Breast epithelium (tissue), 4 donors: ENCODE measurements at regions not wholly inside any gene's neighbourhood (a gene's known extent, or its start where the extent isn't known, plus 50 kb on each side); places are given as distances from the start of the nearest gene placed in this dataset.

Source experiments
- DNase-seq, 2 donors: peaks; one replicate each; pipeline ENCODE4 v3.0.0-alpha.2; 2019; ENCODE audit warnings: low spot score in 2 of 2
- H3K27ac ChIP-seq, 2 donors: fragments of 200-600 bp; sonication (generic) in 1 of 2; one replicate each; pipeline ENCODE4 v1.5.1; 2016 to 2019; ENCODE audit warnings: mild to moderate bottlenecking in 1 of 2
- H3K27me3 ChIP-seq, 2 donors: fragments of 200-600 bp; sonication (generic) in 1 of 2; one replicate each; pipeline versions ENCODE4 v1.5.1 to v1.6.0; 2017 to 2019; ENCODE audit warnings: control low read depth in 1 of 2, mild to moderate bottlenecking in 1 of 2
- H3K36me3 ChIP-seq: fragments of 200-600 bp; one replicate; pipeline ENCODE4 v1.5.1; 2019
- H3K4me1 ChIP-seq, 2 donors: fragments of 200-600 bp; sonication (generic); one replicate each; pipeline ENCODE4 v1.5.1; 2016 to 2019; ENCODE audit warnings: control low read depth in 1 of 2
- H3K4me3 ChIP-seq, 3 donors: fragments of 200-600 bp; sonication (generic); 1 replicate in 2 of 3; 2 replicates in 1 of 3; pipeline ENCODE4 v1.5.1; 2016 to 2019; ENCODE audit warnings: mild to moderate bottlenecking in 3 of 3, moderate library complexity in 2 of 3
- H3K9me3 ChIP-seq, 2 donors: fragments of 200-600 bp; sonication (generic) in 1 of 2; one replicate each; pipeline ENCODE4 v1.5.1; 2016 to 2019; ENCODE audit warnings: control low read depth in 1 of 2
- POLR2A ChIP-seq: fragments of 450-650 bp; IDR thresholded peaks from one replicate; pipeline ENCODE4 v1.6.1; 2016; ENCODE audit warnings: antibody characterized with exemption, mild to moderate bottlenecking, moderate library complexity
- POLR2AphosphoS5 ChIP-seq, 3 donors: sonication (generic); formaldehyde crosslinking; IDR thresholded peaks; one replicate each; pipeline ENCODE4 v1.6.1; 2017; ENCODE audit warnings: antibody characterized with exemption in 3 of 3
- intact Hi-C: fragments of 100-400 bp; cut with DNase I; formaldehyde crosslinking; loops from one replicate; pipeline ENCODE4 v1.15.1; 2023; ENCODE audit warnings: low total_unique reads
- TF ChIP-seq, protein P1 (sequence below), 3 donors: fragments of 450-650 bp; IDR thresholded peaks; one replicate each; pipeline ENCODE4 v1.5.1; 2016 to 2017; ENCODE audit warnings: antibody characterized with exemption in 3 of 3, mild to moderate bottlenecking in 3 of 3, moderate library complexity in 3 of 3

DNA sequence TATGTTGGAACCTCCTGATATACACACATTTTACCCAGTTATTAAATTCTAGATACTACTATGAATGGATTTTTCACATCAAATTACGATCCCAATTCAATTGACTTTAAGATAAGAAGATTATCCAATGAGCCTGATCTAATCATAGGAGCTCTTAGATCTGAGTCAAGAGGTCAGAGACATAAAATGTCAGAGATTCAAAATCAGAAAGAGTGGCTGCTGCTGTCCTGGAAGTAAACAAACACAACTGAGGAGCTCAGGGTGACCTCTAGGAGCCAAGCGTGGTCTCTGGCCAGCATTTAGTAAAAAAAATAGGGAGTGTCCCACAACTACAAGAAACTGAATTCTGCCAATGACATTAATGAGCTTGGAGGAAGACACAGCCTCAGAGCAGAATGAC lies 557.1 kb upstream of the CBLB start:
- H3K4me3 ChIP-seq, result no peak overlapping the region
- DNase-seq, result no peak
- no peaks in the 10 kb centered on the region for H3K27me3 ChIP-seq
- no peak overlapping the region for H3K27ac ChIP-seq
- intact Hi-C loops, result loop anchor here (5.0 kb wide), 1 partner anchor 849 kb away; no protein-coding TSS in a partner anchor
- TF ChIP-seq POLR2A, result no peak
- TF ChIP-seq, protein P1, sequence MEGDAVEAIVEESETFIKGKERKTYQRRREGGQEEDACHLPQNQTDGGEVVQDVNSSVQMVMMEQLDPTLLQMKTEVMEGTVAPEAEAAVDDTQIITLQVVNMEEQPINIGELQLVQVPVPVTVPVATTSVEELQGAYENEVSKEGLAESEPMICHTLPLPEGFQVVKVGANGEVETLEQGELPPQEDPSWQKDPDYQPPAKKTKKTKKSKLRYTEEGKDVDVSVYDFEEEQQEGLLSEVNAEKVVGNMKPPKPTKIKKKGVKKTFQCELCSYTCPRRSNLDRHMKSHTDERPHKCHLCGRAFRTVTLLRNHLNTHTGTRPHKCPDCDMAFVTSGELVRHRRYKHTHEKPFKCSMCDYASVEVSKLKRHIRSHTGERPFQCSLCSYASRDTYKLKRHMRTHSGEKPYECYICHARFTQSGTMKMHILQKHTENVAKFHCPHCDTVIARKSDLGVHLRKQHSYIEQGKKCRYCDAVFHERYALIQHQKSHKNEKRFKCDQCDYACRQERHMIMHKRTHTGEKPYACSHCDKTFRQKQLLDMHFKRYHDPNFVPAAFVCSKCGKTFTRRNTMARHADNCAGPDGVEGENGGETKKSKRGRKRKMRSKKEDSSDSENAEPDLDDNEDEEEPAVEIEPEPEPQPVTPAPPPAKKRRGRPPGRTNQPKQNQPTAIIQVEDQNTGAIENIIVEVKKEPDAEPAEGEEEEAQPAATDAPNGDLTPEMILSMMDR (IDR thresholded peaks at IDR 0.05), result no peak
- no peak for TF ChIP-seq POLR2AphosphoS5 (IDR thresholded peaks at IDR 0.05)
- H3K36me3 ChIP-seq, result no peaks in the 10 kb centered on the region
- H3K9me3 ChIP-seq, result no peaks in the 10 kb centered on the region
- no peaks in the 10 kb centered on the region for H3K4me1 ChIP-seq

DNA sequence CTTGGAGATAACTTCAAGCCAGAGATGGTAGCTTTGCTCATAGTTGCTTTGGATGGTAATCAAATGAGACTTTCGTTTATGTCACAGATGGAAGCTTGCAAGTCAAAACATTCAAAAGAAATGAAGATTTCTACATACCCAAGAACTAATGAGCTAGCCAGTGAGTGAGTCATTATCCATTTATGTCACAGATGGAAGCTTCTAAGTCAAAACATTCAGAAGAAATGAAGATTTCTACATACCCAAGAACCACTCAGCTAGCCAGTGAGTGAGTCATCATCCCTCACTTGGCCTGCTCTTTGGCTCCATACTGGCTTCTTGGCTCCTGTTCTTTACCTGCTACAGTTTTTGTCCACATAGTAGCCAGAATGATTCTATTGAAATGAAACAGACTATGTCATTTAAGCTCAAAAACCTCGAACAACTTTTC lies 559.8 kb upstream of the CBLB start:
- no peaks in the 10 kb centered on the region for H3K36me3 ChIP-seq
- H3K4me3 ChIP-seq, result no peak overlapping the region
- no peaks in the 10 kb centered on the region for H3K4me1 ChIP-seq
- intact Hi-C loops, result loop anchor here (5.0 kb wide), 1 partner anchor 851 kb away; no protein-coding TSS in a partner anchor
- H3K27me3 ChIP-seq, result no peaks in the 10 kb centered on the region
- DNase-seq, result no peak
- no peaks in the 10 kb centered on the region for H3K9me3 ChIP-seq
- no peak overlapping the region for H3K27ac ChIP-seq
- TF ChIP-seq POLR2A (no peak), POLR2AphosphoS5 (IDR thresholded peaks at IDR 0.05) (peak in 1 of 3 donors; percentile 22)
- TF ChIP-seq, protein P1 (IDR thresholded peaks at IDR 0.05), result no peak

DNA sequence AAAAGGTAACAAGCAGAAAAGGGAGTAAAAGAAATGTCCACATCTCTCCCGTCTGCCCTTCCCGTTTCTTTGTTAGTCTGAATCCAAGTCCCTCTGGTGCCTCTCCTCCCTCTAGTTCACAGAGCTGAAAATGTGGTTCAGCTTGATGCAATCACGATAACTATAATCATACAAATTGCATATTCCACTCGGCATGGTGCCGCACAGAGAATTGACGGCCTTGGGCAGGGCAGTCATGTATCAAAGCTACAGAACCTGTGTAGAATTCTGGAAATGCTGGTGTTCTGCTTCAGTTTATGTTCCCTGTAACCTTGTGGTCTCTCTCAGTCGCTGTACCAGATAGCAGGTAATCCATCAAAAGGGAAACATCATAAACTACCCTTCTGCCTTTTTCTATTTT lies 562.9 kb upstream of the CBLB start:
- Histone ChIP-seq H3K9me3 (no peaks in the 10 kb centered on the region), H3K4me3 (no peak overlapping the region), H3K27ac (no peak overlapping the region), H3K36me3 (no peaks in the 10 kb centered on the region), H3K4me1 (no peaks in the 10 kb centered on the region), H3K27me3 (no peaks in the 10 kb centered on the region)
- TF ChIP-seq, protein P1 (IDR thresholded peaks at IDR 0.05), result no peak
- TF ChIP-seq POLR2AphosphoS5 (IDR thresholded peaks at IDR 0.05) (peak in 1 of 3 donors; percentile 20), POLR2A (no peak)
- no peak for DNase-seq
- intact Hi-C loops, result no loop called here

DNA sequence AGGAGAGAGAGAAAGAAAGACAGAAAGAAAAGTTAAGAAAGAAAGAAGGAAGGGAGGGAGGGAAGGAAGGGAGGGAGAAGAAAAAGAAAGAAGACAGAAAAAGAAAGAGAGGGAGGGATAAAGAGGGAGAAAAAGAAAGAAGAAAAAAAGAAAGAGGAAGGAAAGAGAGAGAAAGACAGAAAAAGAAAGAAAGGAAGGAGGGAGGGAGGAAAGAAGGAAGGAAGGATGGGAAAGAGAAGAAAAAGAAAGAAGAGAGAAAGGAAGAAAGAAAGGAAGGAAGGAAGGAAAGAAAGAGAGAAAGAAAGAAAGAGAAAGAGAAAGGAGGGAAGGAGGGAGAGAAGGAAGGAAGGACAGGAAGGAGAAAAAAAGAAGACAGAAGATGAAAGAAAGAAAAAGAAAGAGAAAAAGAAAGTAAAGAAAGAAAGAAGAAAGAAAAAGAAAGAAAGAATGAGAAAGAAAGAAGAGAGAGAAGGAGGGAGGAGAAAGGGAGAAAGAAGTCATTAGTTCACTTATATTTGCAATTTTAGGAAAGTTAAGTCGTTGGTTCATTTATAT lies 567.2 kb upstream of the CBLB start:
- Histone ChIP-seq H3K27ac (no peak overlapping the region), H3K36me3 (no peaks in the 10 kb centered on the region), H3K4me1 (no peaks in the 10 kb centered on the region), H3K9me3 (no peaks in the 10 kb centered on the region), H3K4me3 (no peak overlapping the region), H3K27me3 (no peaks in the 10 kb centered on the region)
- no peak for DNase-seq
- TF ChIP-seq POLR2AphosphoS5 (IDR thresholded peaks at IDR 0.05) (no peak), POLR2A (no peak)
- TF ChIP-seq, protein P1 (IDR thresholded peaks at IDR 0.05), result no peak
- intact Hi-C loops, result no loop called here

DNA sequence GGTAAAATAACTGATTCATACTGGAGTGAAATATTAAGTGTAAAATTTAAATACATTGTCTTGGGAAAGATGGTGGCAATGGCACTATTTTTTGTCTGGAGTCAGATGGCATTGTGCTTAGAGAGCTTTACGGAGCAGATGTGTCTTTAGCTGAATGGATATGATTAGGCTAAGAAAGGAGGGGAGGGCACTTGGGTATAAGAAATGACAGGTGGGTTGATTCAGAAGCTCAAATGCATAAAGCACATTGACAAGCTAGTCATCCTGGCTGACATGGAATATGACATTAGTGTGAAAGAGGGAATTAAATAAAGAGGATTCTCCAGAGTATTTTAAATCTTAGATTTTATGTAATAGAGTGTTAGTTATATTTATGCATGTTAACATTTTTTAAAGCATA lies 570.1 kb upstream of the CBLB start:
- DNase-seq, result no peak
- Histone ChIP-seq H3K4me1 (no peaks in the 10 kb centered on the region), H3K9me3 (no peaks in the 10 kb centered on the region), H3K4me3 (no peak overlapping the region), H3K27ac (no peak overlapping the region), H3K27me3 (no peaks in the 10 kb centered on the region), H3K36me3 (no peaks in the 10 kb centered on the region)
- intact Hi-C loops, result no loop called here
- TF ChIP-seq, protein P1 (IDR thresholded peaks at IDR 0.05), result no peak
- TF ChIP-seq POLR2A (no peak), POLR2AphosphoS5 (IDR thresholded peaks at IDR 0.05) (no peak)
